ENCODE measurements at regions not wholly inside any gene's neighbourhood (a gene's known extent, or its start where the extent isn't known, plus 50 kb on each side); places are given as distances from the start of the nearest gene placed in this dataset.

DNA sequence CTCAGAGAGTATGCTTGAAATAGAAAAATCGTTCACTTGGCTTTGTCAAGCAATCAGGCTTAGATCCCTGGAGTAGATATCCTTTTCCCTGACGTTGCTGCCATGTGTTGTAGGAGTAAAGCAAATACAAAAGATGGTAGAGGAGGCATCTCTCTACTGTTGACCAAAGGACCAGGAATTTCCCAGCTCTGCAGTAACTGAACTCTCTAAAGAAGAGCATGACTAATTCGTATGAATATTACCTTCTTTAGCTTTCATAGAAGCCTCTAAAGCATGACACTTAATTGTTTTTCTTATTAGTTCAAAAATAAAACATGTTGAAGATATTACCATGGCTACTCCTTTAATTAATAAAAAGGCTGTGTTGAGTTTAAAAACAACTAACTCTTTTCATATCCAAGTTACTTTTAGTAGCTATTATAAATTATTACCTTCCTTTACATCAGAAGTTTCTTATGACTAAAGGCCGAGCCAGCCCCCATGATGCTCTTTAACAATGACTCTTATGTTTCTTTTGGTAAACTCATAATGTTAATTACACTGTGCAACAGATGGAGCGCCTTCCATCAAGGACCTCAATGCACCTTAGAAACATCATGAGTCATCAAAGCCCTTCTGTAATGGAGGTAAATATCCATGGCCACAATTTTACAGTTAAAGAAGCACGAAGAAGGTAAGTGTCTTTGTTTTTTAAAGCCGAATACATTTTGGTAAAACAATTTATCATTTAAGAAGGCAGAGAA, 352.4 kb downstream of the KLF5 start:
- TF ChIP-seq, protein P1, sequence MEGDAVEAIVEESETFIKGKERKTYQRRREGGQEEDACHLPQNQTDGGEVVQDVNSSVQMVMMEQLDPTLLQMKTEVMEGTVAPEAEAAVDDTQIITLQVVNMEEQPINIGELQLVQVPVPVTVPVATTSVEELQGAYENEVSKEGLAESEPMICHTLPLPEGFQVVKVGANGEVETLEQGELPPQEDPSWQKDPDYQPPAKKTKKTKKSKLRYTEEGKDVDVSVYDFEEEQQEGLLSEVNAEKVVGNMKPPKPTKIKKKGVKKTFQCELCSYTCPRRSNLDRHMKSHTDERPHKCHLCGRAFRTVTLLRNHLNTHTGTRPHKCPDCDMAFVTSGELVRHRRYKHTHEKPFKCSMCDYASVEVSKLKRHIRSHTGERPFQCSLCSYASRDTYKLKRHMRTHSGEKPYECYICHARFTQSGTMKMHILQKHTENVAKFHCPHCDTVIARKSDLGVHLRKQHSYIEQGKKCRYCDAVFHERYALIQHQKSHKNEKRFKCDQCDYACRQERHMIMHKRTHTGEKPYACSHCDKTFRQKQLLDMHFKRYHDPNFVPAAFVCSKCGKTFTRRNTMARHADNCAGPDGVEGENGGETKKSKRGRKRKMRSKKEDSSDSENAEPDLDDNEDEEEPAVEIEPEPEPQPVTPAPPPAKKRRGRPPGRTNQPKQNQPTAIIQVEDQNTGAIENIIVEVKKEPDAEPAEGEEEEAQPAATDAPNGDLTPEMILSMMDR (conservative IDR thresholded peaks at IDR 0.05; ENCODE audit: low read depth), result no peak
- CTCF ChIA-PET, result interaction anchor here (0.6 kb wide), 1 partner anchor 62 kb away, joined by 3 read pairs; no protein-coding TSS in a partner anchor
- POLR2A ChIA-PET (ENCODE audit: low non-redundant PET), result no interaction called here
- DNase-seq (ENCODE audit: low spot score), result no peak
- no peak overlapping the region for H3K27ac ChIP-seq

DNA sequence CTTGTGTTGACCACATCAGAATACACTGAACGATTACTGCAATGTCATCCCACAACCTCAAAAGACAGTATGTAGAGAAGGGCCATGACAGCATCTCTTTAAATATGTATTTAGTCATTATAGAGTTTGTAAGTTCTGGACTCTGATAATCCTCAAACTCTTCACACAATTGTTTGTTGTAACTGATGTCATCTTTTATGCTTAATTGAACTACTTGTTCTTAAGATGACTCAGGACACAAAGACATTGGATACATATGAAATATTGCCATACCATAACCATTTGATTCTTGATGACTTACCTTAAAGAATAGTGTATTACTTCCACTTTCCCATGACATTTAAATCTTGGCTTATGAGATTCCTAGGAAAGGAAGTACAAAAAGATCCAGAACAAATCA, 347.6 kb downstream of the KLF5 start:
- ChIA-PET CTCF (no interaction called here), POLR2A (ENCODE audit: low non-redundant PET) (no interaction called here)
- H3K27ac ChIP-seq, result no peak overlapping the region
- DNase-seq (ENCODE audit: low spot score), result no peak
- TF ChIP-seq, protein P1 (conservative IDR thresholded peaks at IDR 0.05; ENCODE audit: low read depth), result no peak

DNA sequence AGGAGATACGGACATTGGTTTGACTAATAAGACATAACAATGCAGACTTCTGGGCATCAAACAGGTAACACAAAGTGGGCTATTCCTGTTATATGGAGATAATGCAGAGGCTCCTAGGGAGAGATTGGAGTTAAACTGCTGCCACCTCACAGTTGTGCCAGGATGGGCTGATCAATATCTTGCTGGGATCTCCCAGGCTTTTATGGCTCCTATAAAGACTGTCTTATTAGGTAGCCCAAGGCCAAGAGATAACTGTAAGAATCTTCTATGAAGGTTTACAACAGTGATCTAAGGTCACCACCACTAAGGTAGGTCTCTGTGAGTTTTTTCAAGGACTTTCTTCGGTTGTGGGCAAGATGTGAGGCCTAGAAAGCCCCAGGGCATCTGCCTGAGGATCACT, 345.8 kb downstream of the KLF5 start:
- TF ChIP-seq, protein P1 (conservative IDR thresholded peaks at IDR 0.05; ENCODE audit: low read depth), result no peak
- no peak for DNase-seq (ENCODE audit: low spot score)
- POLR2A ChIA-PET (ENCODE audit: low non-redundant PET), result no interaction called here
- CTCF ChIA-PET, result interaction anchor here (0.7 to 1.3 kb wide), 2 partner anchors 12 to 315 kb away, joined by 3 to 4 read pairs; no protein-coding TSS in a partner anchor
- H3K27ac ChIP-seq, result no peak overlapping the region

DNA sequence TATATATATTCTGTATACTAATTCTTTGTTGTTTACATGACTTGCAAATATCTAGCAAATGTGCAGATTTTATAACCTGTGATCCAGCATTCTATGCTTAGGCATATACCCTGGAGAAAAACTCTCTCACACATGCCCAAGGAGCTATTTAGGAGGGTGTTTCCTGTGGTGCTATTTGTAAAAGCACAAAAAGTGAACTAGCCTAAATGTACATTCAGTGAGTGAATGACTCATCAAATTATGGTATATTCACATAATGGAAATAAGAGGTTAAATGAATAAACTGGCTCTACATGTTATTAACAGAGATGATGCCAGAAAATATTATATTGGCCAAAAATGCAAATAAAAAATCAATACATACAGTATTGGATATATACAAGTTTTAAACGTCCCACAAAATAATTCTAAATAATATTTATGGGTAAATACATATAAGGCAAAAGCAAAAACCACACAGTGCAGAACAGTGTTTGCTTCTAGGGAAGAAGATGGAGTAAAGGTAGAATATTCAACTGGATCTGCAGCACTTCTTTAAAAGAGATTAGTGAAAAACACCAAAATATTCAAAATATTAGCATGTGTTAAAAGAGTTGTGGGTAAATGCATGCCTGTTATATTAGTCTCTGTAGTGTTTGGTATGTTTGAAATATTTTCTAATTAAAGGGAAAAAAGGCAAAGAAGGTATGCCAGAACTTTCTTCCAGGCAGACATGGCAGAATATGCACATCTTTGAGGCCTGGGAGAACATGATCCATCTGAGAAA, 344.7 kb downstream of the KLF5 start:
- ChIA-PET POLR2A (ENCODE audit: low non-redundant PET) (no interaction called here), CTCF (no interaction called here)
- TF ChIP-seq, protein P1 (conservative IDR thresholded peaks at IDR 0.05; ENCODE audit: low read depth), result no peak
- peak; percentile 10 for DNase-seq (ENCODE audit: low spot score)
- peak overlapping the region; percentile 42; the same call in 1 of the 2 replicates for H3K27ac ChIP-seq

DNA sequence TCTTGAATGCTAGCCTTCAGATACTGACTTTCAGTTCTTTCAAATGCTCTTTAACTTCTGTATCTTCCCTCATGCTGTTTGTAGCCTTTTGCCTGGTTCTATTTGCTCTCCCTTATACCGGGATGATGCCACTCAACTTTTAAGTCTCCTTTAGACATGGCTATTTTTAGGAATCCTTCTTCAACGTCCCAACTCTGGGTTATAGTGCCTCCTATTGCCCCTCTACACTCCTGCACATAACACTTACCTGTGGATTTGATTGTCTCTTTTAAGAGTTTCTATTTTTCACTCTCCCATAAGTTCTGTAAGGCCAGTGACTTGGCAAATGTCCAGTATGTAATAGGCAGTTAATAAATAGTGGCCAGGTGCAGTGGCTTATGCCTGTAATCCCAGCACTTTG, 343.0 kb downstream of the KLF5 start:
- H3K27ac ChIP-seq, result no peak overlapping the region
- CTCF ChIA-PET, result no interaction called here
- TF ChIP-seq, protein P1 (conservative IDR thresholded peaks at IDR 0.05; ENCODE audit: low read depth), result no peak
- no peak for DNase-seq (ENCODE audit: low spot score)
- POLR2A ChIA-PET (ENCODE audit: low non-redundant PET), result no interaction called here

DNA sequence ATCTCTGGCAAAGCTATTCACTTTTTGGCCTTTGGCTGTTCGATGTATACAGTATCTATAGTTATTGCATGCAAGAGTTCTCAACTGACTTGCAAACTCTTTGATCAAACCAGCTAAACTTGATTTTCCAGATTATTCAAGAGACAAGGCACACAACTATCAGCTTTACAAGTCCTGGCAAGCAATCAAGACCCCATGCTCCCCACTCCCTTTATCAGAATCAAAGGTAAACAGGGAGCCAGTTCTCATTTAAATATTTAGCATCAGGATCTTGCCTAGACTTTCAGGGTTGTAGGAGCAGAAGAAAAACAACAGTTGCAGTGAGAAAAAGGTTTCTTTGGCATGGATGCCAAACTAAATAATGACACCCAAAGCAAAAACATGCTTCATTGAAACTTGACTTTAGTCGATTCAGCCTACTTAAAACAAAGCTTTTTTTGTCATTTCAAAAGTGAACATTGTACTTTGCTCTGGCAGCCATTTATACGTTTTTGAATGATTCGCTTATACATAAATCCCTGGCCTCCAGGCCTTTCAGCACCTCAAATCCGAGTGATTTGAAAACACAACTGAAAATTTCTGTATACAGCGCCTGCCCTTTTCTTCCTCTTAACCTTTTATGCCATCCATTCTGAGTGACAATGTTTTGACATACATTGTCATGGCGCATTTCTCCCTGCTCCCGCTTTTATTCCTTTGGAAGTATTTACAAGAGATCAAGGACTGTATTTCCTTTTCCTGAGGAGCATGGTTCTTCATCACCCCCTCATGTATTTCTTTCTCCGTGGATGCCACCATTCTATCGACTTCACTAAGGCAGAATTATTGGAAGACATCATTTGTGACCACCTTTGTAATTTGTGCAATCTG, 340.8 kb downstream of the KLF5 start:
- TF ChIP-seq, protein P1 (conservative IDR thresholded peaks at IDR 0.05; ENCODE audit: low read depth), result no peak
- POLR2A ChIA-PET (ENCODE audit: low non-redundant PET), result no interaction called here
- no peak overlapping the region for H3K27ac ChIP-seq
- CTCF ChIA-PET, result no interaction called here
- no peak for DNase-seq (ENCODE audit: low spot score)

Measured in RWPE1 (cell line).